Uterus (tissue), 2 donors: ENCODE measurements at regions not wholly inside any gene's neighbourhood (a gene's known extent, or its start where the extent isn't known, plus 50 kb on each side); places are given as distances from the start of the nearest gene placed in this dataset.

Experiments
- POLR2A ChIP-seq, 2 donors: fragments of 450-650 bp; IDR thresholded peaks; one replicate each; pipeline ENCODE4 v1.6.1; 2016; ENCODE audit warnings: antibody characterized with exemption in 2 of 2, mild to moderate bottlenecking in 1 of 2, moderate library complexity in 1 of 2
- TF ChIP-seq, protein P1 (sequence below), 4 experiments: fragments of 200-600 bp in 2 of 4; fragments of 450-650 bp in 2 of 4; sonication (generic) in 2 of 4; IDR thresholded peaks; one replicate each; pipeline ENCODE4 v1.5.1; 2016 to 2019; ENCODE audit warnings: antibody characterized with exemption in 4 of 4, mild to moderate bottlenecking in 2 of 4, moderate library complexity in 1 of 4

DNA sequence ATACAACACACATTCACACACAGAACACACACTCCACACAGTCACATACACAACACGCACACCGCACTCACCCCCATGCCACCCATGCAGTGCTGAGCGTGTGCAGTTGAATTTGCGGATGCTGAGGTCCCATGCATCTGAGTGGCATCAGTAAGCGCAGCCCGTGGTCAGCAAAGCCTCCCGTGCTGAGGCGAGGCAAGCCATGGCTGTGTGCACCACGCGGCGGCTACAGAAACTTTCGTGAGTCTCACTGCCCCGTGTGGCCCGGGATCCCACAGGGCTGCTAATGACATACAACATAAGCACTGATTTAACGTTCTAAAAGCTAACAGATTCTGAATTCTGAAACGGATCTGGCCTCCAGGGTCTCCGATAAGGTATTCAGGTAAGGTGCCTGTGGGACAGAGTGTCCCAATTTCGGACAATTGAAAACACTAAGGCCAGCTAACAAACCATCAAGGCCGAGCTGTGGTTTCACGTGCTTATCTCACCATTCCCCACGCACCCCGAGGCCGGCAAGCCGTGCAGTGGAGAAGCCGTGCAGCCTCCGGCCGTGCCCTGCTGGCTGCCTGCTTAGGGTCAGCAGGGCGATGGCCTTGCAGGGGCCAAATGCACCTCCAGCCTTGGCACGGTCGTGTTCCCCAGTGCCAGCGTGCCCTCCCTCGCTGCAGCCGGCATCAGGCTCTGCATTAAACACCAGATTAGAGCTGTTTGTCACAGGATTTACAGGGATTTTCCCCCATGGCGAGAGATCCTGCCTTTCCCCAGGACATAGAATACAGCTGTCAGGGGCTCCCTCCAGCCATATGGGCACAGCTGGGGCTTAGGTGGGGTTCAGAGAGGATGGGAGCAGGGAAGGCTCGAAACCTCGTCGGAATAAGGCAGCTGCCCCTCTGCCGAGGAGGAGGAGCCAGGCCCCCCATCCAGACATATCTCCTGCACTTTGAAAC is 191.7 kb downstream of the C16orf95 start:
- TF ChIP-seq, protein P1, sequence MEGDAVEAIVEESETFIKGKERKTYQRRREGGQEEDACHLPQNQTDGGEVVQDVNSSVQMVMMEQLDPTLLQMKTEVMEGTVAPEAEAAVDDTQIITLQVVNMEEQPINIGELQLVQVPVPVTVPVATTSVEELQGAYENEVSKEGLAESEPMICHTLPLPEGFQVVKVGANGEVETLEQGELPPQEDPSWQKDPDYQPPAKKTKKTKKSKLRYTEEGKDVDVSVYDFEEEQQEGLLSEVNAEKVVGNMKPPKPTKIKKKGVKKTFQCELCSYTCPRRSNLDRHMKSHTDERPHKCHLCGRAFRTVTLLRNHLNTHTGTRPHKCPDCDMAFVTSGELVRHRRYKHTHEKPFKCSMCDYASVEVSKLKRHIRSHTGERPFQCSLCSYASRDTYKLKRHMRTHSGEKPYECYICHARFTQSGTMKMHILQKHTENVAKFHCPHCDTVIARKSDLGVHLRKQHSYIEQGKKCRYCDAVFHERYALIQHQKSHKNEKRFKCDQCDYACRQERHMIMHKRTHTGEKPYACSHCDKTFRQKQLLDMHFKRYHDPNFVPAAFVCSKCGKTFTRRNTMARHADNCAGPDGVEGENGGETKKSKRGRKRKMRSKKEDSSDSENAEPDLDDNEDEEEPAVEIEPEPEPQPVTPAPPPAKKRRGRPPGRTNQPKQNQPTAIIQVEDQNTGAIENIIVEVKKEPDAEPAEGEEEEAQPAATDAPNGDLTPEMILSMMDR (IDR thresholded peaks at IDR 0.05) = no peak
- TF ChIP-seq POLR2A (IDR thresholded peaks at IDR 0.05) = no peak
